GM19238 (cell line): ENCODE measurements at regions not wholly inside any gene's neighbourhood (a gene's known extent, or its start where the extent isn't known, plus 50 kb on each side); places are given as distances from the start of the nearest gene placed in this dataset.
"Not testable (repeated sequence)": the region's sequence is repeated elsewhere in the genome, so short reads cannot be mapped to it uniquely, and the experiment has no call there.

Experiments used
- DNase-seq: peaks from one replicate; pipeline ENCODE4 v3.0.0; 2011; ENCODE audit warnings: low spot score; ENCODE audit not compliant: insufficient read length

DNA sequence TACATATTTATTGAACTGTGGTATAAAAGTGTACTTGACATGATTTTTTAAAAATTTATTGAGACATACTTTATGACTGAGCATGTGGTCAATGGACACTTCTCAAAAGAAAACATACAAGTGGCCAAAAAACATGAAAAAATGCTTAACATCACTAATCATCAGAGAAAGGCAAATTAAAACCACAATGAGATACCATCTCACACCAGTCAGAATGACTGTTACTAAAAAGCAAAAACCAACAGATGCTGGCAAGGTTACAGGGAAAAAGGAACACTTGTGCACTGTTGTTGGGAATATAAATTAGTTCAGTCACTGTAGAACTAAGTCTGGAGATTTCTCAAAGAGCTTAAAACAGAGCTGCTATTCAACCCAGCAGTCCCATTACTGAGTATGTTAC is 1177.6 kb downstream of the GALC start:
- no peak for DNase-seq

DNA sequence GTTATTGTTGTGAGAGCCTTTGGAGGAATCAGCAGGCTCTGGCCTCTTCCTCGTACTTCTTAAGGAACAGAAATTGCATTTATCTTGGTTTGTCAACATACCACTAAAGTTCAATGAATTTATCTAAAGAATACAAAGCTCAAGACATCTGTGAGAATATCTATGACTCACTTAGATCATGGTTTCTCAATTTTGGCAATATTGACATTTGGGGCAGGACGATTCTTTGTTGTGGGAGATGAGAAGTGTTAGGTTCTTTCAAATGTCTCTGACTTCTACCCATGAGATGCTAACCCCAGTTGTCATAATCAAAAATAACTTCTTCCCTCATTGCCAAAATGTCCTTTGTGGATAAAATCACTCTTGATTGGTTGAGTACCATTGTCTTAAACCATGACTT is 1190.3 kb downstream of the GALC start:
- no peak for DNase-seq

DNA sequence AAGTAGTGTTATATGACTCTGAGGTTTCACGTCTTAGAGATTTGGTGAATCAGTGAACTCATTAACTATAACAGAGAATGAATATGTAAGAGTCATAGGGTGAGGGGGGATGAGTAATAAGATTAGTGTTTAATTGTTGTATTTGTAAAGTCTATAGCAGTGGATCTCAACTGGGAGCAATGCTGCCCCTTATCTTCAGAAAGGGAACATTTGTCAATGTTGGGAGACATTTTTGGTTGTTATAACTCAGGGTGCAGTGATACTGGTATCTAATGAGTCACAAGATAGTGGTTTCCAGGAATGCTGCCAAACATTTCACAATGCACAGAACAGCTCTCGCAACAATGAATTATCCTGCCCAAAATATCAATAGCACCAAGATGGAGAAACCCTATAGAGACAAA is 1193.7 kb downstream of the GALC start:
- no peak for DNase-seq

DNA sequence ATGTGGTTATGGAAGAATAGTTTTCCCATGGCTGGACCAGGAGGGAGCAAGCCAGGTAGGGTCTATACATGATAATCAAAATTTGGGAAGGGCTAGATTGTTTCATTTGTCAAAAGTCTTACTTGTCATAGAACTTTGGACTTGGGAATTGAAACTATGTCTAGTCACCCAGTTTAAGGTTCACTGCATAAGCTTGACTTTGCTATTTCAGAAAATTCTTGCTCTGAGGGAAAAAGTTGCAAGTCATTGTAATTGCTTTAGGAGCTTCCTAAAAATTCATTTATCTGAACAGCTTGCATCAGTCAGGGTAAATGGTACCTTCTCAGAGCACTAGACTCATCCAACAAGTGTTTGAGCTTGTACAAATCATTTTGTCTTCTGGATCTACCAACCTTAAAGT is 1194.7 kb downstream of the GALC start:
- no peak for DNase-seq

DNA sequence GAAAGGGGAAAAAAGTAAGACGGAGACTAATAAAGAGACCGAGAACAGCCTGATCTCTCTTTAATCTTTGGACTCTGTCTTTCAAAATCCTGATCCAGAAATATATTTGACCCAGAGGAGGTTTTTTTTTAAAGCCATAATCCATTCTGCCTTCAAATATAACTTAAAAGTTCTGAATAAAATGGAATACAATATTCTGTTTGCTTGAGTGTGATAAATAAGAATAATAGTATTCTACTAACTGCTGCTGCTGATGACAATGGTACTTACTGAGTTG is 1196.0 kb downstream of the GALC start:
- no peak for DNase-seq

DNA sequence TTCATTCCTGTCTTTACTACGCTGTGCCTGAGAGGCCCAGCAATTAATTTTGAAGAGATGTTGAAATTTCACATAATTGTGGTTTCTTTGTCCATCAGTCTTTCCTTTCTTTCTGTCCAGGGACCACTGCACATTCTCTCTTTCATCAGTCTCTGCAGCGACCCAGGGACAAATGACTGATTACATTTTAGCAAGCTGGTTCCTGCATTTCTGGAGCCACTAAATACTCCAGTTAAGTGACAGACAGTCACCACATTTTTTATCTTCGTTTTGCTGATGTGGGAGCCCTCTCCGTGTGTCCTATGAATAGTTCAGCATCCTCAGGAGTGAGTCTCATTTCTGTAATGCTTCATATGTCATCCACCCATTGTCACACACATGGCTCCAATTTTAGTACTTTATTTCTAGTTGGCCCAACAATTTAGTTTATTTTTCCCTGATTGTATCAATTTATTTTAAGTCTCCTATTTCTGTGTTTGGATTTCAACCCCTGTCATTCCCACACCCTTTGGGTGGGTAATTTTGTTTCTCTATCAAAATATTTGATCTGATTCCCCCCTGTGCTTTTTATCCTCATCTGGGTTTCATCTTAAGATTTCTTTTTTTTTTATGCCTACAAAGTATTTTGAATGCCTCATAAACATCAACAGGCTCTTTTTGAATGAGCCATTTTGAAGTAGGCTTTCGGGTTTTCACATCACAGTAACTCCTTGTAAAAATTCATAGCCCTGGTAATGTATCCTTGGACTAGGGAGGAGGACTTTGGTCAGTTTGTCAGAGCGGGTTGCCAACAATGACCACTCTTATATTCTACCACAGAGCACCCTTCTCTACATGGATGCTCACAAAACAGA is 1196.5 kb downstream of the GALC start:
- no peak for DNase-seq

DNA sequence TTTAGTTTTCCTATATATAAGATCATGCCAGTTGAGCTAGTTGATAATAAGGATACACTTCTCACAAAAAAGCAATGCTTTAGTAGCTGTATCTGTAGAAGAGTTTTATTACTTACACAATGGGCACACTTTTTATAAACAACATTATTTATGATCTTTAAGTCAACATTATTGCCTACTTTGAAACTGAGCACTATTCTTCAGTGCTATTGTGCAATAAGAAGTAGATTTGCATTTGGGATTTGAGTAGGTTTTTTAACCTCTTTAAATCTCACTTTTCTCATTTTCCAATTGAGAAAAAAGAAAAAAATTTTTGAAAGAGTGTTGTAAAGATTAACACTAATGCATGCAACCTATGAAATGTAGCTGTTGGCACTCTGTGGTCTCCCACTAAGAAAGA is 1198.3 kb downstream of the GALC start:
- no peak for DNase-seq

DNA sequence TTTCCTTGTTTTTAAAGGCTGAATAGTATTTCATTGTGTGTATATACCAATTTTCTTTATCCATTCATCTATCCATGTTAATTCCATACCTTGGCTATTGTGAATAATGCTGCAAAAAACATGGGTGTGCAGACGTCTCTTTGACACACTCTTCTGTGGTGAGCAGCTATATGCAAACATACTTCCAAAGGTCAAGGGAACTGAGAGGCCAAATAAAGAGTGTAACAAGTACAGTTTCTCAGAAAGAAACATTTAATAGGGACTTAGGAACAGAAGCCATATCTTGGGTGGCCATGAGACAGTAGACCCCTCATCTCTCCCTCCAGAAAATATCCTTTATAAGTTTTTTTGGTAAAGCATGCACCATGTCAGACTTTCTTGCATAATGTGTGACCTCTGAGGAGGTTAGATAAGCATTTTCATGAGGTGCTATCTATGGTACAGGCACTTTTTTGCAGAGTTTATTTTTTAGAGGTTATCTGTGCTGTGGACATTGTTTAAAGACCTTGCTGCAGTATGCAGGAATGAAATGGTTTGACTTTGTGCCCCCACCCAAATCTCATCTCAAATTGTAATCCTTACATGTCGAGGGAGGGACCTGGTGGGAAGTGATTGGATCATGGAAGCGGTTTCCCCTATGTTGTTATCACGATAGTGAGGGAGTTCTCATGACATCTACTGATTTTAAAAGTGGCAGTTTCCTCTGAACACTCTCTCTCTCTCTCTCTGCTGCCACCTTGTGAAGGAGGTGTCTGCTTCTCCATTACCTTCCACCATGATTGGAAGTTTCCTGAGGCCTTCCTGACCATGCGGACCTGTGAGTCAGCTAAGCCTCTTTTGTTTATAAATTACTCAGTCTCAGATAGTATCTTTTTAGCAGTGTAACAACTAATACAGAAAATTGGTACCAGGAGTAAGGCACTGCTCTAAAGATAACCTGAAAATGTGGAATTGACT is 1202.3 kb downstream of the GALC start:
- DNase-seq, result no peak

DNA sequence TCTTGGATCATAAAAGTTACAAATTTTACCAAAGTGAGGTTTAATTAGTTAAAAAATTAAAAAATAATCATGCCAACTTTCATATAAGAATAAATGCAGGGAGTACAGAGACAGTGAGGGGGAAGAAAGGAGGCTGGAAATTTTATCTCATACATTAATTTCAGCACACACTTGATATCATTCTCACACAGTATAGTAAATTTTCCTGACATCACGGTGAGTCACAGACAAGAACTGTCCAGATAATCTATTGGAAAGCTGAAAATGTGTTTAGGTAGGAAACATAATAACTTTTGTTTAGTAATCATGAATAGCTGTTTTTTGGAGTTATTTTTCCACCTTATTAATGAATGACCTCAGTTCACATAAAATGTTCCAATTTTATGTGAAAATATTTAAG is 1204.8 kb downstream of the GALC start:
- DNase-seq, result no peak

DNA sequence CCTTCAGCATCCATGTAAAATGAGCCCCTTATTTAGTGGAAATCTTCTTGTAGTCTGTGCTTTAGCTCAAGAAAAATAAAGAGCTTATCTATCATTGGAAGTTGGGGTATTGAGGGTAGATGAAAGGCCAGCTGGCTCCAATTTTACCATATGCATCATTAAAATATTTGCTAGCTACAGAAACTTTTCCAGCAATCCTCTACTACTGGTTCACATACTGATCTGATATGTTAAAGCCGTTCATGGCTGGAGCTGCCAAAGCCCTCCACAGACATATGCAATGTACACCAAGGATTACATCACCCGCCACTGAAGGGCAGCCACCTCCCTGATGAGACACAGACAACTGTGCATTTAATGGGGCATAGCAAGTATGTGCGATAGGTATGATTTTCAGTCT is 1205.3 kb downstream of the GALC start:
- DNase-seq, result no peak

DNA sequence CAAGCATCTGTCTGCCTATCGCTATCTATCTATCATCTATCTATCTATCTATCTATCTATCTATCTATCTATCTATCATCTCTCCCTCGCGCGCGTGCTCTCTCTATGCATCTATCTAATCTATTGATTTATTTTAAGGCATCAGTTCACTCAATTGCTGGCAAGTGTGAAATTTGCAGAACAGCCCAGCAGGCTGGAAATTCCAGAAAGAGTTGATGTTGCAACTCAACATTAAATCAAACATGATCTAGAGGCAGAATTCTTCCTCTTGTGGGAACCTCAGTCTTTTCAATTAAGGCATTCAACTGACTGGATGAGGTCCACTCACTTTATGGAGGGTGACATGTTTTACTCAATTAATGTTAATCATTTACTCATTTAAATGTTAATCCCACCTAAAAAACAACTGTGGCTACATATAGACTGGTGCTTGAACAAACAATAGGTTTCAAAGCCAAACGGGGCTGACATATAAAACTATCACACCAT is 1210.8 kb downstream of the GALC start:
- DNase-seq, result no peak

DNA sequence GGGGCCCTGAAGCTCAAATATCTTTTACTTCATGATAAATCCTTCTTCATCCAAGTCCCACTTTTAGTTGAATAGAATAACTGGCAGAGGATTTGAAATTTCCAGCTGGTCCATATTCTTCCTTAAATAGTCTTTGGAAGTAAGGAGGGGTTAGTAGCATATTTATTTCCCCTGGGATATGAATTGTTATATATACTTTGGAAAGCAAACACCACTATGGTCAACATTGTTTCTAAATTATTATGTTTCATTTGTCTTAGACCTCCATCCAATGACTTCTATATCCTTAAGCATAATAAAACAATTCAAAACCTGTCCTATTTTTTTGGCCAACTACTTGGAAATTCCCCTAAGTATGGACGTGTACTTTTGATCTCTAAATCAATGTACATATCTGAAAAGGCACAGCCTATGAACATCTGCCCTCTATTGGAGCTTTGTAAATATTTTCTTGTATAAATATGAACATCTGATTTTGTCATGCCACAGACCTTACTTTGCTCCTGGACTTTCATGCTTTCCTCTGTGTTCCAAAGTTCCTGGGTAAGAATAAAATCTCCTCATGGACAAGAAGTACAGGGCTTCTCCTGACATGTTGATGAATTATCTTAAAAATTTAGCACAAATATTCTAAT is 1212.0 kb downstream of the GALC start:
- DNase-seq, result no peak

DNA sequence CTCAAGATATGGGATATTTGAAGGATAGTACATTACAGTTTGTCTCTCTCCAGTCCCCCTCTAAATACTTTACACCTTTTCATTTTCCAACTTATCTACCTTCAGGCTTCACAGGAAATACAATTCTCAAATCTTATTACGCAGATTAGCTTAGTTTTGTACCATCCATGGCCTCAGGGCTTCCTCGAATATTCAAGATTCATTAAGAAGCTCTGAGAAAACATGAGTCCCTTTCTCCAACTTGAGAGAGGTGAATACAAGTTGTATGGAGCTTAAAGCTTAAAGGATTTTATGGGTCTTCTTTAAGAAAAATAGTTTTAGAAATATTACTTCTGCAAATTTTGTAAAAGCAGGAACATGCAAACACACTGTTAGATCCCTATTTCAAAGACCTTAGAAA is 1212.5 kb downstream of the GALC start:
- no peak for DNase-seq

DNA sequence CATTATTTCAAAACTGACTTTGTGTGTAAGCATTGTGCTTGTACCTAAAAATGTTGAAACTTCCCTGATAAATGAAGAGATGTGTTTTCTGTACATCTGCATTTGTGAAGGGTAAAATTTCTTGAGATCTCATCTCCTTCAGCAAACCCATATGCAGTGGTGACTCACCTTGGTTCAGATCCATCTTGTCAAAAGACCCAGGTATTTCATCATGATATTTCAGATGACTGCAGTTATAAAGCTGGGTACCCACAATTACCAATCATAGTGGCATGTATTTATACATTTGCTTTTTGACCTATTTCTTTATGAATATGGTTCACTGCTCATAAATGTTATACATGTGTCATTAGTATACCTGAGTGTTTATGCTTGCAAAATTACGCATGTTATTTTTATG is 1213.6 kb downstream of the GALC start:
- DNase-seq, result no peak

DNA sequence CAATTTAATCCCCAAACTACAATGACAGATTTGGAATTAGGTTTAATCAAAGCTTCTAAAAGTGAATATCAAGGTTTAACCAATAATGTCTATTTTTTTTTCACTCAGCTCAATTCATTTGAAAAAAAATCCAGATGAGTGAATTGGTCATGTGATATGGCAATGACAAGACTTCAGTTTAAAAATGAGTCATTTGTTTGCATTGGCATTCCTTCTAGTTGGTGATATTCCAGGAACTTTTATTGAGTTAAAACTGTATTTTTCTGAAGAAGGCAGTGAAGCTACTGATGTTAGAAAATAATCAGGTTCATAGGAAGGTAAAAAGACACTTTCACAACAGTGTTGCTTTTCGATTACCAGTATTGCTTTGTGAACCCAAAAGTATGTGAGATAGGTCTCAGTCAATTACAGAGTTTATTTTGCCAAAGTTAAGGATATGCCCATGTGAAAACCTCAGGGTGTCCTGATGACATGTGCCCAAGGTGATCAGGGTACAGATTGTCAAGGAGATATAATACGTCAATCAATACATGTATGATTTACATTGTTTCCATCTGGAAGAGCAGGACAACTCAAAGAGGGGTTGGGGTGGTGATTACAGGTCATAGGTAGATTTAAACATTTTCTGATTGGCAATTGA is 1214.9 kb downstream of the GALC start:
- no peak for DNase-seq

DNA sequence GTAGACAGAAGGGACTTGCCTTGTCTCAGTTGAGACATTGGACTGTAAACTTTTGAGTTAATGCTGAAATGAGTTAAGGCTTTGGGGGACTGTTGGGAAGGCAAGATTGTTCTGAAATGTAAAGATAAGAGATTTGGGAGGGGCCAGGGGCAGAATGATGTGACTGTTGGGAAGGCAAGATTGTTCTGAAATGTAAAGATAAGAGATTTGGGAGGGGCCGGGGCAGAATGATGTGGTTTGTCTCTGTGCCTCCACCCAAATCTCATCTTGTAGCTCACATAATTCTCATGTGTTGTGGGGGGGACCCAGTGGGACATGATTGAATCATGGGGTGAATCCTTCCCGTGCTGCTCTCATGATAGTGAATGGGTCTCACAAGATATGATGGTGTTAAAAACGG is 1217.1 kb downstream of the GALC start:
- not testable (repeated sequence) for DNase-seq

DNA sequence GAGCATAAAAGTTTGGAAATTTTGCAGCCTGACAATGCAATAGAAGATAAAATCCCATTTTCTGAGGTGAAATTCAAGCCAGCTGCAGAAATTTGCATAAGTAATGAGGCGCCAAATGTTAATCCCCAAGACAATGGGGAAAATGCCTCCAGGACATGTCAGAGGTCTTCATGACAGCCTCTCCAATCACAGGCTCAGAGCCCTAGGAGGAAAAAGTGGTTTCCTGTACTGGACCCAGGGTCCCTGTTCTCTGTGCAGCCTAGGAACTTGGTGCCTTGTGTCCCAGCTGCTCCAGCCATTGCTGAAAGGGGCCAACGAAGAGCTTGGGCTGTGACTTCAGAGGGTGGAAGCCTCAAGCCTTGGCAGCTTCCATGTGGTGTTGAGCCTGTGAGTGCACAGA is 1218.1 kb downstream of the GALC start:
- DNase-seq, result no peak

DNA sequence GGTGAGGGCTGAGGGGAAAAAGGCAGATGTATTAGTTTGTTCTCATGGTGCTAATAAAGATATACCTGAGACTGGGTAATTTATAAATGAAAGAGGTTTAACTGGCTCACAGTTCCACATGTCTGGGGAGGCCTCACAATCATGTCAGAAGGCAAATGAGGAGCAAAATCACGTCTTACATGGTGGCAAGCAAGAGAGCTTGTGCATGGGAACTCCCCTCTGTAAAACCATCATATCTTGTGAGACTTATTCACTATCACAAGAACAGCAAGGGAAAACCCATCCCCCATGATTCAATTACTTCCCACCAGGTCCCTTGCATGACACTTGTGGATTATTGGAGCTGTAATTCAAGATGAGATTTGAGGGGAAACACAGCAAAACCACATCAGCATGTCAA is 1220.9 kb downstream of the GALC start:
- DNase-seq, result no peak

DNA sequence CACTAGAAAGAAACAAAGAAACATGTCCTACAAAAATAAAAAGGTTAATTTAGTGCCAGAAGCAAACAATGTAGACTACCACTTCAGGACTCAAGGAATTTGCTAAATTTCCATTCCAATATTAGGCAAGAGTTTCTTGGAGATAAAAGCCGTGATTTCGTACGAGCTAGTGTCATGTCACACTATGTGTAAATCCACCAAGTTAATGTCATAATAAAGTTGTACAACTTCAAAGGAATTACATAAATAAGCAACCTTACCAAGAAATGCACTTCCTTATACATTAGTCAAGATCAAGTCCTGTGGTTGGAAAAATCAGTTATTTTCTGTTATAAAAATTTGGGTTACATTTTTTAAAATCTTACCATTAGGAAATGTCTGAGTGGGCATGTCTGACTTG is 1222.8 kb downstream of the GALC start:
- no peak for DNase-seq

DNA sequence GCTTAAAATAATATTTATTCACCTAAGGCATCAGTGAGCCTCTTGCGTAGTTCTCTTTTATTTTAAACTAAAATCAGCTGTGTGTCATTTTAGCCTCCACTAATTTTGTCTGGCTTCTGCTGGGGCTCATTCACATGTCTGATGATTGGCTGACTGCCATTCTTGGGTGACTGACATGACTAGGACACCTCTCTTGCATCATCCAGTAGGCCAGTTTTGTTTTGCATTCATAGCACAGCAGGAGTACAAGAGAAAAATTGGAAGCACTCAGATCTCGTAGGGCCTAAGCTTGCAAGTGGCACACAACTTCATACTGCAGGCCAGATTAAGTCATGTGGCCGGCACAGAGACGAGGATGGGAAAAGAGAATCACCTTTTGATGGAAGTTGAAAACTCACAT is 1226.5 kb downstream of the GALC start:
- no peak for DNase-seq

DNA sequence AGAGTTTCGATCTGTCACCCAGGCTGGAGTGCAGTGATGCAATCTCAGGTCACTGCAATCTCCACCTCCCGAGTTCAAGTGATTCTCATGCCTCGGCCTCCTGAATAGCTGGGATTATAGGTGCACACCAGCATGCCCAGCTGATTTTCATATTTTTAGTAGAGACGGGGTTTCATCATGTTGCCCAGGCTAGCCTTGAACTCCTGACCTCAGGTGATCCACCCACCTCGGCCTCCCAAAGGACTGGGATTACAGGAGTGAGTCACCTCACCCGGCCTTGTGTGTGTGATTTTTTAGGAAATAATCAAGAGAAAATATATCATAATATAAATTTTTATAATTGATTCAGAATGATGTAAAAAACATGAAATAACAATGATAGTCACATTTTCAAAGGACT is 1231.4 kb downstream of the GALC start:
- DNase-seq, result no peak
